HG02852 (cell line): ENCODE measurements at regions not wholly inside any gene's neighbourhood (a gene's known extent, or its start where the extent isn't known, plus 50 kb on each side); places are given as distances from the start of the nearest gene placed in this dataset.

Experiments
- ATAC-seq: cut with Tn5 transposase; IDR thresholded peaks from one replicate; pipeline ENCODE4 v1.9.1; 2021; ENCODE audit warnings: mild to moderate bottlenecking, moderate library complexity; ENCODE audit not compliant: unreplicated experiment

GRCh38 chr2:76584474-76584873, 873.8 kb upstream of the GCFC2 start:
- ATAC-seq: no peak

- ATAC-seq: no peak
Observed at GRCh38 chr2:76579911-76580310, 869.2 kb upstream of the GCFC2 start.

- ATAC-seq: no peak
Observed at GRCh38 chr2:76572981-76573380, 862.3 kb upstream of the GCFC2 start.

GRCh38 chr2:76569819-76570218, 859.1 kb upstream of the GCFC2 start:
- ATAC-seq: no peak

GRCh38 chr2:76567478-76567877, 856.8 kb upstream of the GCFC2 start:
- no peak for ATAC-seq

- no peak for ATAC-seq
Observed at GRCh38 chr2:76564734-76565133, 854.0 kb upstream of the GCFC2 start.

GRCh38 chr2:76563730-76564129, 853.0 kb upstream of the GCFC2 start:
- no peak for ATAC-seq

GRCh38 chr2:76558157-76558556, 847.4 kb upstream of the GCFC2 start:
- ATAC-seq: no peak

GRCh38 chr2:76556018-76556417, 845.3 kb upstream of the GCFC2 start:
- ATAC-seq: no peak

- no peak for ATAC-seq
Observed at GRCh38 chr2:76546207-76546606, 835.5 kb upstream of the GCFC2 start.

- no peak for ATAC-seq
Observed at GRCh38 chr2:76544901-76545300, 834.2 kb upstream of the GCFC2 start.

- ATAC-seq: no peak
Observed at GRCh38 chr2:76517574-76517909, 806.8 kb upstream of the GCFC2 start.

- ATAC-seq: no peak
Observed at GRCh38 chr2:76516861-76517573, 806.3 kb upstream of the GCFC2 start.

GRCh38 chr2:76512201-76512820, 801.6 kb upstream of the GCFC2 start:
- ATAC-seq: no peak

- ATAC-seq: no peak
Observed at GRCh38 chr2:76506538-76506937, 795.8 kb upstream of the GCFC2 start.

GRCh38 chr2:76501641-76502040, 790.9 kb upstream of the GCFC2 start:
- ATAC-seq: no peak

- no peak for ATAC-seq
Observed at GRCh38 chr2:76498360-76498759, 787.6 kb upstream of the GCFC2 start.

GRCh38 chr2:76491503-76491902, 780.8 kb upstream of the GCFC2 start:
- no peak for ATAC-seq

- ATAC-seq: no peak
Observed at GRCh38 chr2:76478266-76479035, 767.7 kb upstream of the GCFC2 start.

- ATAC-seq: no peak
Observed at GRCh38 chr2:76472946-76473345, 762.2 kb upstream of the GCFC2 start.

GRCh38 chr2:76469066-76469465, 758.4 kb upstream of the GCFC2 start:
- no peak for ATAC-seq

GRCh38 chr2:76467326-76467725, 756.6 kb upstream of the GCFC2 start:
- no peak for ATAC-seq
